ACHN (cell line): ENCODE measurements at regions not wholly inside any gene's neighbourhood (a gene's known extent, or its start where the extent isn't known, plus 50 kb on each side); places are given as distances from the start of the nearest gene placed in this dataset.

Source experiments
- DNase-seq: peaks from one replicate; pipeline ENCODE4 v3.0.0-alpha.2; 2015
- in situ Hi-C: cut with HindIII; loops from 2 replicates; pipeline ENCODE4 v1.10.0; 2017; ENCODE audit warnings: low sequenced_read_pairs, low pct_ligation_motif_present, low pct_unique_long_range_greater_than_20kb

GRCh38 chr1:19536519-19536918, 51.2 kb upstream of the CAPZB start:
- in situ Hi-C loops: no loop called here
- DNase-seq: no peak

DNA sequence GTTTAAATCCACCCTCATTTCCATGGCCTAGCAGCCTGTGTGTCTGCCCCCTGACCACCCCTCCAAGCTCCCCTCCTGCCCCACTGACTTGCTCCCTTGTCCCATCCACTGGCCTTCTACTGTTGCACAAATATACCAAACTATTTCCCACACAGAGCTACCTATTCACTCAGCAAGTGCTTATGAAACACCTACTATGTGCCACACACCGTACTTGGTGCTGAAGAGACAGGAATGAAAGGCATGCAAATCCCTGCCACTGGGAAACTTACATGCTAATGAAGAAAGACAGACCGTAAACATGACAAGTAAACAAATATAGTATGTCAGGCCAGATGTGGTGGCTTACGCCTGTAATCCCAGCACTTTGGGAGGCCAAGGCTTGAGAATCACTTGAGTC, 49.9 kb upstream of the CAPZB start:
- no peak for DNase-seq
- in situ Hi-C loops: no loop called here
